ENCODE measurements at regions not wholly inside any gene's neighbourhood (a gene's known extent, or its start where the extent isn't known, plus 50 kb on each side); places are given as distances from the start of the nearest gene placed in this dataset.
"Not testable (repeated sequence)": the region's sequence is repeated elsewhere in the genome, so short reads cannot be mapped to it uniquely, and the experiment has no call there.

GRCh38 chr14:49367696-49368095 is 218.5 kb downstream of the RPS29 start:
- DNase-seq = no peak

GRCh38 chr14:49366416-49366815 is 219.8 kb downstream of the RPS29 start:
- no peak for DNase-seq

DNA sequence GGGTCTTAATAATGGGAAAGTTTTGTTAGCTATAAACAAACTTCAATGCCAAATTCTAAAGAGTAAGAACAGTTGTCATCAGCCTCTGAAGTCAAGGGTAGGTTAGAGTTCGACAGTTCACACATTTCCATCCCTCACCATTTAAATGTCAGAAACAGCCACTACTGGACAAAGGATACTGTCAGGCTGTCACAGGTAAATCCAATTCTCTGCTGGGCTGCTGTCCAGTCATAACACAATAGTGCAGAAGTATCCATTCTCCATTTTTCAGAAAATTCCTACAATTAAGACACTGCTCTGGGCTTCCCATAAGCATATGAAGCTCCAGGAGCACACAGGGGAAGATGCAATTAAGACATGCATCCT is 221.4 kb downstream of the RPS29 start:
- no peak for DNase-seq

- DNase-seq = no peak
Observed at GRCh38 chr14:49363821-49364751, 222.1 kb downstream of the RPS29 start.

DNA sequence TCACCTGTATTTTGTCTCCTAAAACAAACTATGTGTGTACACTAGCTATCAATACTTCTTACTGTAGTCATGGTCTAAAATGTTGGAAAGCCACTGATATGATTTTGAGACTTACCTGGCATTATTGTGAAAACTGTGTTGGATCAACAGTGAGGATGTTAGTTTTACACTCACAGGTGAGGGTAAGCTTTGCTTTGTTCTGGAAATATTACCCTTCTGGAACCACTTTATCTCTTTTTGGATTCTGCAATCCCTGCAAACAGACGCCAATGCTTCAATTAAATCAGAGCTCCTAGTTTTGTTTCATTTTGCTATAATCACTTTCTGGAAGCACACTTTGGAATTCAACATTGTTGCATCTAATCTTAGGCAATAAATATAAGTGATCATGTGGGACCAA is 223.3 kb downstream of the RPS29 start:
- DNase-seq = no peak

DNA sequence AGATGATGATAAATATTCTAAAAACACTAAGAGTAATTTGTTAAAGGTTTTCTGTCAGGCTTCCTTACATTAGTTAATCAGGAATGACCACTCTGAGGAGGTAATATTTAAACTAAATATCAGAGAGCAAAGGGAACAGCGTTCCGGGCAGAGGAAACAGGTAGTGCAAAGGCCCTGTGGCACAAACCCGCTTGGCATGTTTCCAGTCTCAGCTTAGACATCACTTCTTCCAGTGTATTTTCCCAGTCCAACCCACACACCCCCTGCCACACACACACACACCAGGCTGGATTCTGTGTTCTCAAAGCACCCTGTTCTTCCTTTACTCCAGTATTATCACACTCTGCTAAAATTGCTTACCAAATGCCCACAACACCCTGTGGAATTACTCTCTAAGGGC is 247.1 kb downstream of the RPS29 start:
- DNase-seq = no peak

DNA sequence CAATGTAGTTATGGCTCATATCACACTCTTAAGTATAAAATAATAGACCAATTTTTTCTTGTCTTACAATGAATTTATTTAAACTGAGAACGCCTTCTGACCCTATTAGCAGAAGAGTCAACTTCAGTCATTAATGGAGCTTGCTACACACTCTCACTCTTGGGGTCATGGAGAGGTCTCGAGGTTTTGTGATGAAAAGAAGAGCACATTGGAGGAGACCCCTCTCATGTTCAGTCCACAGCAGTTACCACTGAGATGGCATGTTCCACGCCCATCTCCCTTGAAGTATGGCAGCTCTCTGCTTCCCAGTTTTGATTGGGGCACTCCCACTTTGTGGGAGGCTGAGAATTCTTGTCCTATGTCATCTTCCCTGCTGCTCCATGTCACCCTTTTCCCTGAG is 266.4 kb downstream of the RPS29 start:
- no peak for DNase-seq

DNA sequence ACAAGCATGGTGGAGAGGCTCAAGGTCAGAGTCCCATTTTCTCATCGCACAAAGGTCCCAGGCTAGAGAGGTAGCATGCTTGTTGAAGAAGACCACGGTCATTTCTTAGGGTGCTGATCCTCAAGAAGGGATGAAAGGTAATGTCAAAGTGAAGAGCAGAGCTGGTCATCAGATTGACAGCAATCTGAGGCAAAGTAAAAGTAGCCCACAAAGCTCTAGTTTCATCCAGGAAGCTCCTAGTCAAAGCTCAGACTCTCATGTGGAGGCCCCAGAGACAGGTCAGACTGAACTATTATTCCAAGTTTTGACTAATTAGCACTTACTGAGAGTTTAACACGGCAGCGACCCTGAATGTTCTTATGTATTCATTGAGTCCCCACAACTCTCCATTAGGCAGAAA is 270.6 kb downstream of the RPS29 start:
- DNase-seq = no peak

DNA sequence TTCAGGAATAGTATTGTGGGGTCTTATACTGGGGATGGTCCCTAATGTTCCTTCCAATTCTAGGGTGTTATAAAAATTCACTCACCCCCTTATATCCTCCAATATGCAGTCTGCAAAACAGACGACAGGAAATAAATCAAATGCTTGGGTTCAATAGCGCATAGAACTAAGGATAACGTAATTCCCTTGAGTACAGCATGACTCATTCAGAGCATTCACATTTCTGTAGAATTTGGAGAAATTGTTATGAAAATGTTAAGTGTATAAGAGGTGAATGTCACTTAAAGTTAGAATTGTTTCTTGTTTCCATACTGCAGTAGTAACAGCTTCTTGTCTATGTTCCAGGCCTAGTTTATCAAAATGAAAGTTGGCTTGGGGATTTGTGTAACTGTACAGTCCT is 271.4 kb downstream of the RPS29 start:
- no peak for DNase-seq

- no peak for DNase-seq
Observed at GRCh38 chr14:49313108-49313507, 273.1 kb downstream of the RPS29 start.

DNA sequence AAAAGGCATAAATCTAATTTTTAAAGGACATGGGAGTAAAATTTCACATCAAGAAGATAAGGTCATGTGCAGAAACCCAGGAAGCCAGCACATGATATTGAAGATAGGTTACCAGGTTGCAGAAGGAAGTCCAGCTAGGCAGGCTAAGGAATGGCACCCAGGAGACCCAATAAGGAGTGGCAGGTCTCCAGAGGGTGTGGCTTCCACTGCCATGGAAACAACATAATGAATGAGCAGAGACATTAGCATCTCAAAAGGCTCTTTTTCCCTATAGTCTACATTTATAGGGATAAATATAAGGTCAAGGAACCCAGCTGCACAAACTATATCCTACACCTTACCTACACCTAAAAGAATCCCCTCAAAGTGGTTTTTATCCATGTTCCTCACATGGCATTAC is 275.9 kb downstream of the RPS29 start:
- DNase-seq = no peak

- DNase-seq = no peak
Observed at GRCh38 chr14:49306152-49306751, 279.9 kb downstream of the RPS29 start.

DNA sequence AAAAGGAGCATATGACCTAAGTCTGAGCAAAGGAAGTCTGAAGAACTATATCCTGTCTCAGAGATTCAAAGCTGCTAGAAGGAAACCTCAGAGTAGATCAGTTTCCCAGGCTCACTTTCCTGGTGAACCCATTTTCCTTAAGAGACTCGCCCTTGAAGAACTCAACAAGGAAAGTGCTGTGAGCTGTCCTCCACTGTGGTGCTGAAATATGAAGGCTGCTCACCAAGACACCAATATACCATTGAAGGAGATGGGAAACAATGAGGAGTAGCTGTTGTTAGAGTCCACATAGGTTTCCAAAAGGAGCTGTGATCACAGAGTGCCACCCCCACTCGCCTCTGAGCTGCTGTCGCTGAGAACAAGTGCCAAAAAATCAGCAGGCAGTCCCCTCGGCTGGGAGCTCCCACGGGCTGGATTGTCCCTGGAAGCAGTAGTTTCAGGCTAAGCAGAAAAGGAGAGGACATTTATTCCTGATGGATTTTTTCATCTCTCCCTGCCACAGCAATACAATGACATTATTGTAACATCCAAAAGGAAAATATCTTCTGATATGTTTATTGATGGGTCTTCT is 282.1 kb downstream of the RPS29 start:
- DNase-seq = no peak

GRCh38 chr14:49297102-49297501 is 289.1 kb downstream of the RPS29 start:
- DNase-seq = no peak

GRCh38 chr14:49294621-49295148 is 291.5 kb downstream of the RPS29 start:
- no peak for DNase-seq

GRCh38 chr14:49287004-49287403 is 299.2 kb downstream of the RPS29 start:
- no peak for DNase-seq

- no peak for DNase-seq
Observed at GRCh38 chr14:49286257-49286983, 299.8 kb downstream of the RPS29 start.

GRCh38 chr14:49280566-49280965 is 305.6 kb downstream of the RPS29 start:
- no peak for DNase-seq

DNA sequence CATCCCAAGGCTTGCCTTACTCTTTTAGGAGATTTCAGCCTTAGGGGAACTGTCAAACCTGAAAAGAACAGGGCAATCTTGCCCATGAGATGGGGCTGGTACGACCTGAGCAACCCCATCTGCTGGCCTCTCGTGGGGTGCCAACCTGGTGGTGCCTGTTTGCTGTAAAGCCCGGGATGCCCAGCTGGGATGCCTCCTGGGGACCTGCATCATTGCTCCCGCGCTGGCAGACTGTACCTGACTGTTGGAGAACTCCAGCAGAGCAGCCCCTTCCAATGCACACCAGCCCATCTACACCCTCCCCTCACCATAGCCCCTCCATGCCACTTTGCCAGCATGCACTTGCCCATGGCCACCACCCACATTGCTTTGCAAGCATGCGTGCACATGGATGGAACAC is 335.7 kb downstream of the RPS29 start:
- DNase-seq = no peak

GRCh38 chr14:49250109-49250508 is 336.1 kb downstream of the RPS29 start:
- DNase-seq = no peak

GRCh38 chr14:49249022-49249421 is 337.2 kb downstream of the RPS29 start:
- DNase-seq = no peak

- DNase-seq = not testable (repeated sequence)
Observed at GRCh38 chr14:49243777-49244176, 342.4 kb downstream of the RPS29 start.

GRCh38 chr14:49240383-49240782 is 345.8 kb downstream of the RPS29 start:
- DNase-seq = no peak

Measured in skin of body (tissue), 1 donor.